Lower leg skin (tissue), 4 donors: ENCODE measurements at regions not wholly inside any gene's neighbourhood (a gene's known extent, or its start where the extent isn't known, plus 50 kb on each side); places are given as distances from the start of the nearest gene placed in this dataset.

Experiments
- DNase-seq, 2 donors: peaks; one replicate each; pipeline ENCODE4 v3.0.0-alpha.2; 2019; ENCODE audit warnings: low spot score in 2 of 2
- H3K4me3 ChIP-seq: fragments of 200-600 bp; sonication (generic); 2 replicates; pipeline ENCODE4 v1.5.1; 2017; ENCODE audit warnings: mild to moderate bottlenecking, low read depth; ENCODE audit not compliant: poor library complexity, severe bottlenecking
- POLR2A ChIP-seq, 2 donors: fragments of 450-650 bp; IDR thresholded peaks; one replicate each; pipeline ENCODE4 v1.6.1; 2016 to 2017; ENCODE audit warnings: antibody characterized with exemption in 2 of 2, mild to moderate bottlenecking in 1 of 2, moderate library complexity in 1 of 2
- WGBS, 2 donors: methylation state at CpG; one replicate each; pipeline ENCODE4 v1.1.5; 2018; 5-methylcytosine and 5-hydroxymethylcytosine counted together
- intact Hi-C: fragments of 100-400 bp; cut with DNase I; formaldehyde crosslinking; loops from one replicate; pipeline ENCODE4 v1.15.0; 2023; ENCODE audit warnings: low total_unique reads
- TF ChIP-seq, protein P1 (sequence below), 3 donors: fragments of 450-650 bp; IDR thresholded peaks; one replicate each; pipeline ENCODE4 v1.5.1; 2016; ENCODE audit warnings: antibody characterized with exemption in 3 of 3, mild to moderate bottlenecking in 3 of 3, moderate library complexity in 2 of 3

DNA sequence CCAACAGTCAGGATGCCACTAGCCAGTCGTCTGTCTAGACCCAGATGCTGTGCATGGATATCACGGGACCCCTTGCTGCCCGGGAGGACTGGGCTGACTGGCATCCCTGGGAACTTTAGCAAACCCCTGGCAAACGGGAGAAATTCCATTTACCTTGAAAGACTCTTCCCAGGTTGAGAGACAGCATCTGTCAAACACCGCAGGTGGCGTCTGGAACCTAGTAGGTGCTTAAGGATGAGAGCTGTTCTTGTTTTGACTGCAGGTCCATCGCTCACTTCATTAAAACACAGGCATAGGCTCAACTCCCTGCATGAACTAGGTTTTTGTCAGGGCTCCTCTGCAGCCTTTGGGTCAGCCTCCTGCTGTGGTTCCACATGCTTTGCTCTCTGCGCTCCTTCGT lies 546.3 kb downstream of the BCL11B start:
- intact Hi-C loops, result no loop called here
- no peak overlapping the region for H3K4me3 ChIP-seq
- DNase-seq, result no peak
- 86 to 92% methylated on average over 9 of the region's 9 CpGs for WGBS, 2 donors
- TF ChIP-seq, protein P1, sequence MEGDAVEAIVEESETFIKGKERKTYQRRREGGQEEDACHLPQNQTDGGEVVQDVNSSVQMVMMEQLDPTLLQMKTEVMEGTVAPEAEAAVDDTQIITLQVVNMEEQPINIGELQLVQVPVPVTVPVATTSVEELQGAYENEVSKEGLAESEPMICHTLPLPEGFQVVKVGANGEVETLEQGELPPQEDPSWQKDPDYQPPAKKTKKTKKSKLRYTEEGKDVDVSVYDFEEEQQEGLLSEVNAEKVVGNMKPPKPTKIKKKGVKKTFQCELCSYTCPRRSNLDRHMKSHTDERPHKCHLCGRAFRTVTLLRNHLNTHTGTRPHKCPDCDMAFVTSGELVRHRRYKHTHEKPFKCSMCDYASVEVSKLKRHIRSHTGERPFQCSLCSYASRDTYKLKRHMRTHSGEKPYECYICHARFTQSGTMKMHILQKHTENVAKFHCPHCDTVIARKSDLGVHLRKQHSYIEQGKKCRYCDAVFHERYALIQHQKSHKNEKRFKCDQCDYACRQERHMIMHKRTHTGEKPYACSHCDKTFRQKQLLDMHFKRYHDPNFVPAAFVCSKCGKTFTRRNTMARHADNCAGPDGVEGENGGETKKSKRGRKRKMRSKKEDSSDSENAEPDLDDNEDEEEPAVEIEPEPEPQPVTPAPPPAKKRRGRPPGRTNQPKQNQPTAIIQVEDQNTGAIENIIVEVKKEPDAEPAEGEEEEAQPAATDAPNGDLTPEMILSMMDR (IDR thresholded peaks at IDR 0.05), result no peak
- no peak for TF ChIP-seq POLR2A (IDR thresholded peaks at IDR 0.05)

- intact Hi-C loops, result no loop called here
- no peak overlapping the region for H3K4me3 ChIP-seq
- no peak for DNase-seq
- WGBS, 2 donors, result 88 to 89% methylated on average over 11 of the region's 11 CpGs
- no peak for TF ChIP-seq POLR2A (IDR thresholded peaks at IDR 0.05)
- TF ChIP-seq, protein P1 (IDR thresholded peaks at IDR 0.05), result no peak
These were observed 545.2 kb downstream of the BCL11B start for GRCh38 chr14:98726585-98727405.

DNA sequence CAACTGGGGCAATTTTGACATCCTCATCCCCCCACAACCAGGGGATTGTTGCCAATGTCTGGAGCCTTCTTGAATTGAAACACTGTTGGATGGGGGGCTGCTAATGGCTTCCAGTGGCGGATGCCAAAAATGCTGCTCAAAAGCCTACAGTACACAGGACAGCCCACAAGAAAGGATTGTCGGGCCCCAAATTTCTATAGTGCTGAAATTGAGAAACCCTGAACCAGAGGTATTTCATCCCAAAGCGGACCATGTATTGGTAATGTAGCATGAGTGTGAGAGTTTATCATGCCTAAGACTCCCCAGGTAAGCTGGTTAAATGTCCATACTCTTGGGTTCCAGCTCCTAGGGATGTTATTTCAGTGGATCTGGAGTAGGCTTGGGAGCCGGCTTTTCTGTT lies 544.0 kb downstream of the BCL11B start:
- no peak overlapping the region for H3K4me3 ChIP-seq
- intact Hi-C loops, result no loop called here
- DNase-seq, result no peak
- TF ChIP-seq, protein P1 (IDR thresholded peaks at IDR 0.05), result no peak
- TF ChIP-seq POLR2A (IDR thresholded peaks at IDR 0.05), result no peak
- 98% methylated on average over 4 of the region's 4 CpGs for WGBS, 2 donors

DNA sequence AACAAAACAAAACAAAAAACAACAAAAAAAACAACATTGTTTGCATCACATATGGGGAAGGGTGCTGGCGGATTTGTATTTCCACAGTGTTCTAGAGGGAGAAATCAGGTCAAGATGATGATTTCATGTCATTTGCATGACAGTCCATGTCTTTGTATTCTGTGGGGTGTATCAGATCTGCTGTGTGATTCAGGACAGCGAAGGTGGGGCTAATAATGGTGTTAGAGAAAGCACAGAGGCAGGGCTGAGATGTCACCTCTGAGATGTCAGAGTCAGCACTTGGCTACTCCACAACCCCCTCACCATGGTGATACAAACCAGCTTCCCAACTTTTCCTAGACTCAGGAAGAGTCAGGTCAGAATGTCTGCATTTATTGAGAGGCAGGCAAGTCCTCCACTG lies 543.2 kb downstream of the BCL11B start:
- DNase-seq, result no peak
- 67 to 85% methylated on average over 2 of the region's 2 CpGs for WGBS, 2 donors
- TF ChIP-seq, protein P1 (IDR thresholded peaks at IDR 0.05), result no peak
- TF ChIP-seq POLR2A (IDR thresholded peaks at IDR 0.05), result no peak
- intact Hi-C loops, result no loop called here
- H3K4me3 ChIP-seq, result no peak overlapping the region

GRCh38 chr14:98731286-98731685 lies 540.7 kb downstream of the BCL11B start:
- intact Hi-C loops, result no loop called here
- DNase-seq, result no peak
- TF ChIP-seq POLR2A (IDR thresholded peaks at IDR 0.05), result no peak
- TF ChIP-seq, protein P1 (IDR thresholded peaks at IDR 0.05), result no peak
- WGBS, 2 donors, result 95% methylated on average over 6 of the region's 6 CpGs
- no peak overlapping the region for H3K4me3 ChIP-seq

DNA sequence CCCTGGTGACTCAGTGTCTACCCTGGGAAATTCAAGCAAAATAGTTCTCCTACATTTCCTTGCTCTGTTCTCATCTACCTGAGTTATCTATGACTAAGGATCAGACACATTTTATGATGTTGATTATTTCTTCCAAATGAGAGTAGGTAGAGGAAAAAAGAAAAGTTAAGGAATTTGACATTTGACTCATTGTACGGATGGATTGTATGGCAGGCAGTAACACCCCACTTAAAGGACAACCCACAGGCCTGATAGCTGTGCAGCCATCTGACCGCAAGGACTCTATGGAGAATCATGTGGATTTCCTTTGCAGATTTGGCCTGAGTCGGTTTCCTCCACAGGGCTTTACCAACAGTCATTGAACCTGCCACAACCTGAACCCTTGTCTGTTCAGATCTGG lies 540.3 kb downstream of the BCL11B start:
- intact Hi-C loops, result no loop called here
- no peak for DNase-seq
- WGBS, 2 donors, result 57 to 70% methylated on average over 3 of the region's 3 CpGs

More for the DNA sequence above, 540.3 kb downstream of the BCL11B start:
- TF ChIP-seq, protein P1 (IDR thresholded peaks at IDR 0.05), result no peak
- TF ChIP-seq POLR2A (IDR thresholded peaks at IDR 0.05), result no peak
- H3K4me3 ChIP-seq, result no peak overlapping the region
